ENCODE measurements at regions not wholly inside any gene's neighbourhood (a gene's known extent, or its start where the extent isn't known, plus 50 kb on each side); places are given as distances from the start of the nearest gene placed in this dataset.
A peak's percentile ranks its signal among the peaks of the same experiment; 100 is the strongest.

GRCh38 chr12:24617471-24617870 lies 331.4 kb downstream of the BCAT1 start:
- no peak overlapping the region for H3K27ac Mint-ChIP-seq
- H3K27me3 Mint-ChIP-seq: no peaks in the 10 kb centered on the region
- H3K36me3 Mint-ChIP-seq: no peaks in the 10 kb centered on the region
- peaks cover 2 to 4% (median 4%) of the 10 kb centered on the region in 3 donors for H3K4me1 Mint-ChIP-seq
- H3K9me3 Mint-ChIP-seq: peaks cover 0 to 4% (median 2%) of the 10 kb centered on the region in 3 donors
- H3K4me3 Mint-ChIP-seq: no peak overlapping the region

GRCh38 chr12:24615967-24616411 lies 332.9 kb downstream of the BCAT1 start:
- H3K27me3 Mint-ChIP-seq: no peaks in the 10 kb centered on the region
- no peaks in the 10 kb centered on the region for H3K36me3 Mint-ChIP-seq
- H3K4me3 Mint-ChIP-seq: no peak overlapping the region
- H3K27ac Mint-ChIP-seq: no peak overlapping the region
- peaks cover 2 to 4% (median 4%) of the 10 kb centered on the region in 3 donors for H3K4me1 Mint-ChIP-seq
- H3K9me3 Mint-ChIP-seq: peaks cover 0 to 2% (median 2%) of the 10 kb centered on the region in 3 donors

DNA sequence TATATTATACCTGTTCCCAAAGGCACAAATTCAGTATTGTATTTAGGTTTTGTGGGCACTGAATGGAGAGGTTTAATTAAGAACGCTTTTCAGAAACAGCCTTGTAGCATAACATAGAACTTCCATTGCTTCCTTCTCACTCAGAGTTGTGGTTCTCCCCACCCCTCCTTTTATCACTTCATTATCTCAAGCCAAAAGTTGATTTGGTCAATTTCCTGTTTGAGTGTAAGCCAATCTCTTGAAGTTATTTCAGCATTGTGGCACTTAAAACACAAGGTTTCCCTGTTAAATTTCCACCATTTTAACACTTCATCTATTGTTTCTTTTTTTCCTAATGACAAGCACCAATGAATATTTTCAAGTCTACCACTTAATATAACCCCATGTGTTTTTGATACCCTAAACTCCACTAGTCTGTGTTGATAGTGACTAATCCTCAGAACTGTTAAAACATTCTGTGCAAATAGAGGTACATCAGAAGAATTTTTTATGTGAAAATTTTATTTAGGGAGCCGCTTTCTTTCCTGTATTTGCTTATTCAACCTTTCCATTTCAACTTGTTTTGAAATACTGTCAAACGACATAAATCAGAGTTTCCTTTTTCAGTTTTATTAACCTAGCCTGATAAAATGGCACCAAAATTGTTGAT lies 340.1 kb downstream of the BCAT1 start:
- Mint-ChIP-seq H3K9me3 (peaks cover 0 to 4% (median 2%) of the 10 kb centered on the region in 3 donors), H3K4me3 (no peak overlapping the region), H3K4me1 (peaks cover 10 to 16% (median 13%) of the 10 kb centered on the region in 3 donors), H3K27me3 (peaks cover 1% of the 10 kb centered on the region), H3K27ac (no peak overlapping the region), H3K36me3 (peaks cover 2% of the 10 kb centered on the region)

DNA sequence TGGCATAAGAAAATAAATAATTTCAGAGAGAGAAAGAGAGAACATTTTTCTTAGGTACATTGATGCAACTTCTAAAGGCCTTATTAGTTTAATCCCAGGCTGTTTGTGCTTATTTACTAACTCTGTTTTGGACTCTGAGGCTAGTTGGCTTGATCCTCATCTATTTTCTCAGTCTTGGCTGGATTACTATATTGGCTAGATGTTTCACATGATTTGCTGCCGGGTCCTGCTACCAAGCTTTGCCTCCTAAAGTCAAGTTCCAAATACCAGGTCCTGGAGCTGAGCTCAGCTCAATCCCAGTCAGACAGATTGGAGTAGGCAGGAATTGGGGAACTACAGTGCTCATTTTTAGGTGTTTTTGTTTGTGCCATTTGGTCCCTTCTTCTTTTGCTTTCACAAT lies 340.8 kb downstream of the BCAT1 start:
- Mint-ChIP-seq H3K9me3 (peaks cover 0 to 4% (median 2%) of the 10 kb centered on the region in 3 donors), H3K27me3 (peaks cover 1% of the 10 kb centered on the region), H3K27ac (no peak overlapping the region), H3K36me3 (peaks cover 2% of the 10 kb centered on the region), H3K4me1 (peaks cover 16 to 22% (median 19%) of the 10 kb centered on the region in 3 donors), H3K4me3 (no peak overlapping the region)

GRCh38 chr12:24605916-24606315 lies 343.0 kb downstream of the BCAT1 start:
- peak overlapping the region in 1 of 4 donors; percentile 69 for H3K4me3 Mint-ChIP-seq
- H3K36me3 Mint-ChIP-seq: peaks cover 2% of the 10 kb centered on the region
- peak overlapping the region in 1 of 3 donors; percentile 76 for H3K27ac Mint-ChIP-seq
- peaks cover 0 to 2% (median 2%) of the 10 kb centered on the region in 3 donors for H3K9me3 Mint-ChIP-seq
- H3K27me3 Mint-ChIP-seq: peaks cover 1% of the 10 kb centered on the region
- peaks cover 22 to 27% (median 24%) of the 10 kb centered on the region in 3 donors for H3K4me1 Mint-ChIP-seq

- H3K4me3 Mint-ChIP-seq: peak overlapping the region in 1 of 4 donors; percentile 73
- peaks cover 26 to 31% (median 29%) of the 10 kb centered on the region in 3 donors for H3K4me1 Mint-ChIP-seq
- peaks cover 0 to 2% (median 2%) of the 10 kb centered on the region in 3 donors for H3K9me3 Mint-ChIP-seq
- H3K36me3 Mint-ChIP-seq: peaks cover 2% of the 10 kb centered on the region
- H3K27me3 Mint-ChIP-seq: peaks cover 1% of the 10 kb centered on the region
- H3K27ac Mint-ChIP-seq: peak overlapping the region in 1 of 3 donors; percentile 7
These were observed 343.4 kb downstream of the BCAT1 start for GRCh38 chr12:24605466-24605865.

GRCh38 chr12:24603371-24603770 lies 345.5 kb downstream of the BCAT1 start:
- no peaks in the 10 kb centered on the region for H3K36me3 Mint-ChIP-seq
- peak overlapping the region in 2 of 4 donors; percentile 47 for H3K4me3 Mint-ChIP-seq
- H3K9me3 Mint-ChIP-seq: peaks cover 0 to 2% (median 0%) of the 10 kb centered on the region in 3 donors
- peaks cover 1% of the 10 kb centered on the region for H3K27me3 Mint-ChIP-seq
- peaks cover 42 to 46% (median 42%) of the 10 kb centered on the region in 3 donors for H3K4me1 Mint-ChIP-seq
- peak overlapping the region in 1 of 3 donors; percentile 71 for H3K27ac Mint-ChIP-seq

DNA sequence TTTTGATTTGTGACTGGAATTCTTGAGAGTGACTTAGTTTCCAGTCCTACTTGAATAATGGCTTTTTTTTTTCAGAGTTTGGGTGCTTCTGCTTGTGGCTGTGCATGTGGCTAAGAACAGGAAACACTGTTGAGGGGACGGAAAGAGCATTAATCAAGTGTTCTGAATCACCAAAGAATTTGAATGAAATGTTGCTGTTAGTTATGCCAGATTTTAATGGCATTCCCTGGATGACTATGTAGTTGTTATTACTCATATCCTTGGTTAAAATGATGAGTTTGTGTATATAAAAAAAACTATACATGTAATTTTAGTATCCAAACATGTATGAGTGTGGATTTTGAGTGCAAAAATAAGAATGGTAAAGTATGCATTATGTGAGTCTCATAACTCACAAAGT lies 347.9 kb downstream of the BCAT1 start:
- Mint-ChIP-seq H3K36me3 (no peaks in the 10 kb centered on the region), H3K27me3 (peaks cover 1% of the 10 kb centered on the region), H3K4me1 (peaks cover 41 to 53% (median 43%) of the 10 kb centered on the region in 3 donors), H3K9me3 (peaks cover 0 to 2% (median 0%) of the 10 kb centered on the region in 3 donors), H3K27ac (peak overlapping the region in 1 of 3 donors; percentile 25), H3K4me3 (peak overlapping the region in 2 of 4 donors; percentile 51 to 82)

DNA sequence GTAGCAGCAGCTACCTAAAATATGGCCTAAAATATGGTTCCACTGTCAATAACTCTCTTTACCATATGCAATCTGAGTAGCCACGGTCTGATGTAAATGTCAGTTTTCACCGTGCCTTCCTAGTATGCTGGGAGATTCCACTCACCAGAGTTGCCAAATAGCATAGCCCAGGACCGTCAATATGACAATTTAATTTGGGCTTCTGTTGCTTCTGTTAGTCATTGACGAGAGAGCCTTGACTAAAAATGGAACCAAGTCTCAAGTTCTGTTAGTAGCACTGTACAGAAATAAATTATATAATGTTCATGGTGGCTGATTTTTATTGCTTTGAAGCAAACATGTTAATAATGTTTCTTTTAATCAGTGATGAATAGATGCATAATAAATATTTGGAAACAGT lies 348.4 kb downstream of the BCAT1 start:
- H3K36me3 Mint-ChIP-seq: no peaks in the 10 kb centered on the region
- peaks cover 37 to 50% (median 41%) of the 10 kb centered on the region in 3 donors for H3K4me1 Mint-ChIP-seq
- H3K27ac Mint-ChIP-seq: peak overlapping the region in 1 of 3 donors; percentile 25
- peaks cover 0 to 2% (median 0%) of the 10 kb centered on the region in 3 donors for H3K9me3 Mint-ChIP-seq
- H3K4me3 Mint-ChIP-seq: peak overlapping the region in 2 of 4 donors; percentile 51 to 82
- H3K27me3 Mint-ChIP-seq: peaks cover 1% of the 10 kb centered on the region

DNA sequence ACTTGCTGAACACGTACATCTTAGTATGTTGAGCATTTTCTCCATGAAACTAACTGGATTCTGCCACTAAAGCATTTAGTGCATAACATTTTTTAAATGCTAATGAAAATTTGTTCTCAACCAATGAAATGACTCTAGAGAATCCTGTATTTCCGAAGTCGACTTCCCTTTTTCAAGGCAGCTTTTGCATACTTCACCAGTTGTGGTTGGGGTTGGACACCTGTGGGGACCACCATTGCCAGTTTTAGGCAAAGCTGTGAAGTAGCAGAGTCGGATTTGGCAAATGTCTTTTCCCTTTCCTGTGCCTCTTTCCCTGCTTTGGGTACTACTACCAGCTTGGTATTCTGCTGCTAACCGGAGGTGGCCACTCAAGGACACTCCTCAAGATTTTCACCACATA lies 349.2 kb downstream of the BCAT1 start:
- H3K27ac Mint-ChIP-seq: peak overlapping the region in 1 of 3 donors; percentile 2

DNA sequence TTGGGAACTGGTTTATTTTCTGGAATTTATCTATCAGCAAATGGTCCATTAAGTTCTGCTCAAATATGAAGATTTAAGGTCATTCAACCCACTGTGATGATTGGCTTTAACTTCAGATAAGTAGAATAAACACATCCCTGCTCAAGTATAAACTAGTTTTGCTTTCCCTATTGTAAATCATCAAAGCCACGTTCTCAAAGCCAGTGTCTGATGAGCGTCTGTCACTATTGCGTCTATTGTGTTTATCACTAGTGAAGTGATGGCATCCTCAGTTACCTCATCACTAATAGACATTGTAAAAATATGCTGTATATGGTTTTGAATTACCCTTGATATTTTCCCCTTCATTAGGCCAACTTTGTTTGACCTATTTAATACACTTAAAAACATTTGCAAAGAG lies 351.3 kb downstream of the BCAT1 start:
- Mint-ChIP-seq H3K36me3 (no peaks in the 10 kb centered on the region), H3K4me3 (no peak overlapping the region), H3K9me3 (no peaks in the 10 kb centered on the region), H3K4me1 (peaks cover 17 to 32% (median 25%) of the 10 kb centered on the region in 3 donors), H3K27me3 (no peaks in the 10 kb centered on the region), H3K27ac (no peak overlapping the region)

More for the DNA sequence above, 349.2 kb downstream of the BCAT1 start:
- H3K4me3 Mint-ChIP-seq: peak overlapping the region in 2 of 4 donors; percentile 40 to 46
- no peaks in the 10 kb centered on the region for H3K27me3 Mint-ChIP-seq
- H3K4me1 Mint-ChIP-seq: peaks cover 29 to 44% (median 37%) of the 10 kb centered on the region in 3 donors
- H3K36me3 Mint-ChIP-seq: no peaks in the 10 kb centered on the region
- H3K9me3 Mint-ChIP-seq: peaks cover 0 to 2% (median 0%) of the 10 kb centered on the region in 3 donors

- Mint-ChIP-seq H3K4me1 (peaks cover 17 to 32% (median 25%) of the 10 kb centered on the region in 3 donors), H3K27me3 (no peaks in the 10 kb centered on the region), H3K27ac (no peak overlapping the region), H3K4me3 (no peak overlapping the region), H3K9me3 (no peaks in the 10 kb centered on the region), H3K36me3 (no peaks in the 10 kb centered on the region)
These were observed 352.0 kb downstream of the BCAT1 start for GRCh38 chr12:24596768-24597388.

DNA sequence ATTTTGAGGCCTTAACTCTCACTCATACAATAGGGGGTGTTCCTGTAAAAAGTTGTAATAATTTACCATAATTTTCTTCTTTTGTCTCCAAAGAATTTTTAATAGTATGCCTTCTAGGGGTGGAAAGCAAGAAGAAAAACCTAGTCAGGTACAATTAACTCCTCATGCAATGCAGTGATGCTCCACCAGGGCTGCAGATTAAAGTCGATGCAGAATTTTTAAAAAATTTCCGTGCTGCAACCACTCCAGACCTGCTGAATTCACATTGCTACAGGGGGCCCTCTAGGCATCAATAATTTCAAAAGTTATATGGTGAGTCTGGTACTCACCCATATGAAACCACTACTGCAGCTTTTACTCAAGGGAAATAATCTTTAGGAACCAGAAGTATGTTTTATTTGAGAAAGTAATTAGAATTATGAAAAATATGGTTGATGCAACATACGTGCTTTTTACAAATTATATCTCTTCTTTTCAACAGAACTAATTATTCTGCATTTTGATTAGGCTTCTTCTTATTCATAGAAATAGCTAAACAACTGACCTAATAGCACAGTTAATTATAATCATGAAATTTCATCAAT lies 353.2 kb downstream of the BCAT1 start:
- Mint-ChIP-seq H3K4me1 (peaks cover 13 to 27% (median 20%) of the 10 kb centered on the region in 3 donors), H3K9me3 (no peaks in the 10 kb centered on the region), H3K27me3 (no peaks in the 10 kb centered on the region), H3K27ac (no peak overlapping the region), H3K36me3 (no peaks in the 10 kb centered on the region), H3K4me3 (no peak overlapping the region)

- H3K4me3 Mint-ChIP-seq: no peak overlapping the region
- no peaks in the 10 kb centered on the region for H3K27me3 Mint-ChIP-seq
- H3K4me1 Mint-ChIP-seq: peaks cover 0 to 3% (median 1%) of the 10 kb centered on the region in 3 donors
- H3K36me3 Mint-ChIP-seq: no peaks in the 10 kb centered on the region
- no peaks in the 10 kb centered on the region for H3K9me3 Mint-ChIP-seq
- no peak overlapping the region for H3K27ac Mint-ChIP-seq
These were observed 357.0 kb downstream of the BCAT1 start for GRCh38 chr12:24591715-24592440.

Data from IgD-negative memory B cell (primary cell).